OCI-LY3 (cell line): ENCODE measurements at regions not wholly inside any gene's neighbourhood (a gene's known extent, or its start where the extent isn't known, plus 50 kb on each side); places are given as distances from the start of the nearest gene placed in this dataset.

ENCODE experiments used
- CTCF ChIP-seq: fragments of 200-600, 300-600 bp; sonication (generic); IDR thresholded peaks from 2 replicates; pipeline ENCODE4 v1.5.1; 2014; ENCODE audit warnings: antibody characterized with exemption, low read length, low read depth
- EZH2phosphoT487 ChIP-seq: fragments of 200-600 bp; shearing (Covaris generic); IDR thresholded peaks from 2 replicates; pipeline ENCODE4 v1.6.1; 2018; ENCODE audit warnings: antibody characterized with exemption, mixed run types, low read depth

- TF ChIP-seq CTCF (no peak), EZH2phosphoT487 (no peak)
These were observed 281.9 kb upstream of the HSFY2 start for GRCh38 chrY:19055232-19056137.
